ENCODE measurements at regions not wholly inside any gene's neighbourhood (a gene's known extent, or its start where the extent isn't known, plus 50 kb on each side); places are given as distances from the start of the nearest gene placed in this dataset.

DNA sequence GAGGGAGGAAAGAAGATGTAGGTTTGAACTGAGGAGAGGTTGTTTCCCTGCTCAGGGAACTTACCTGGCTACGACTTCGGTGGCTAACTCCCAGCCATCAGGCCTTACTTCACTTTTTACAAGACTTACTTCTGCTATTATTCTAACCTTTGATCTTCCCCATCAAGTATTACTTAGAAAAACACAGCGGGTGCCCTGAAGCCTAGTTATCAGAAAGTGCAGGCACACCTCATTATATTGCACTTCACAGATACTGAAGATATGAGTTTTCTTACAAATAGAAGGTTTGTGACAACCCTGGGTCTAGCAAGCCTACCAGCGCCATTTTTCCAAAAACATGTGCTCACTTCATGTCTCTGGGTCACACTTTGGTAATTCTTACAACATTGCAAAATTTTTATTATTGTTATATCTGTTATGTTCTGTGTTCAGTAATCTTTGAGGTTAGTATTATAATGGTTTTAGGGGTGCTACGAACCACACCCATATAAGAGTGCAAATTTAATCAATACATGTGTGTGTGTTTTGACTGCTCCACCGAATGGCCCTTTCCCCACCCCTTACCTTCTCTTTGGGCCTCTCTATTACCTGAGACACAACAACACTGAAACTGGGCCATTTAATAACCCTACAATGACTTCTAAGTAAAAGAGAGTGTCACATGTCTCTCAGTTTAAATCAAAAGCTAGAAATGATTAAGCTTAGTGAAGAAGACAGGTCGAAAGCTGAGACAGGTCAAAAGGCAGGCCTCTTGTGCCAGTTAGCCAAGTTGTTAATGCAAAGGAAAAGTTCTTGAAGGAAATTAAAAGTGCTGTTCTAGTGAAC is 2102.7 kb upstream of the WWC1 start:
- H3K27ac ChIP-seq (ENCODE audit: low read depth, low read length), result no peak overlapping the region
- H3K4me1 ChIP-seq (ENCODE audit: insufficient read depth, low read length), result no peaks in the 10 kb centered on the region
- H3K27me3 ChIP-seq (ENCODE audit: insufficient read depth, low read length), result no peaks in the 10 kb centered on the region
- no peak overlapping the region for H3K4me3 ChIP-seq (ENCODE audit: insufficient read depth, low read length)
- H4K20me1 ChIP-seq (ENCODE audit: insufficient read depth, low read length), result no peaks in the 10 kb centered on the region
- DNase-seq (ENCODE audit: insufficient read length, low spot score, missing footprints), result no peak
- H3K79me2 ChIP-seq (ENCODE audit: insufficient read depth, low read length), result no peaks in the 10 kb centered on the region
- H3K36me3 ChIP-seq (ENCODE audit: insufficient read depth, low read length), result no peaks in the 10 kb centered on the region
- TF ChIP-seq, protein P1, sequence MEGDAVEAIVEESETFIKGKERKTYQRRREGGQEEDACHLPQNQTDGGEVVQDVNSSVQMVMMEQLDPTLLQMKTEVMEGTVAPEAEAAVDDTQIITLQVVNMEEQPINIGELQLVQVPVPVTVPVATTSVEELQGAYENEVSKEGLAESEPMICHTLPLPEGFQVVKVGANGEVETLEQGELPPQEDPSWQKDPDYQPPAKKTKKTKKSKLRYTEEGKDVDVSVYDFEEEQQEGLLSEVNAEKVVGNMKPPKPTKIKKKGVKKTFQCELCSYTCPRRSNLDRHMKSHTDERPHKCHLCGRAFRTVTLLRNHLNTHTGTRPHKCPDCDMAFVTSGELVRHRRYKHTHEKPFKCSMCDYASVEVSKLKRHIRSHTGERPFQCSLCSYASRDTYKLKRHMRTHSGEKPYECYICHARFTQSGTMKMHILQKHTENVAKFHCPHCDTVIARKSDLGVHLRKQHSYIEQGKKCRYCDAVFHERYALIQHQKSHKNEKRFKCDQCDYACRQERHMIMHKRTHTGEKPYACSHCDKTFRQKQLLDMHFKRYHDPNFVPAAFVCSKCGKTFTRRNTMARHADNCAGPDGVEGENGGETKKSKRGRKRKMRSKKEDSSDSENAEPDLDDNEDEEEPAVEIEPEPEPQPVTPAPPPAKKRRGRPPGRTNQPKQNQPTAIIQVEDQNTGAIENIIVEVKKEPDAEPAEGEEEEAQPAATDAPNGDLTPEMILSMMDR (IDR thresholded peaks at IDR 0.05; ENCODE audit: extremely low read depth, low read depth, low read length), result no peak
- no peaks in the 10 kb centered on the region for H3K9me3 ChIP-seq (ENCODE audit: low read depth, low read length)
- H3K4me2 ChIP-seq (ENCODE audit: insufficient read depth, low read length), result no peak overlapping the region
- no peak overlapping the region for H2AFZ ChIP-seq (ENCODE audit: low read length)

DNA sequence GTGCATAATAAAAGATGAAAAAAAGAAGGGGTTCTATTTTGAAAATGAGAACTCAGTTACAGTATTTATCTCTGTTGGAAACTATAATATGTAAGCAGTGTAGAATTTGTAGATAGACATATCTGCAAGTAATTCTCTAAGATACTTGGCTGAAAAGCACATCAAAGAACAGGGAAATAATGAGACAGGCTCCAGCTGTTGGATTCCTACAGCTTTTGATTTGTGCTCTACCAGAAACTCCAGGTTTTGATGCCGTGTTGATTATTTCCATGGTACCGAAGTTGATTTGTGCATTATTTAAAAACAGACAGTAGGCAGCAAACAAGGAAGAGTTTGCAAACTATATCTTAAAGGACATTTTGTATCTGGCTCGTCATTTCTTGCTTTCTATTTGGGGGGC is 2098.7 kb upstream of the WWC1 start:
- Histone ChIP-seq H3K4me3 (ENCODE audit: insufficient read depth, low read length) (no peak overlapping the region), H3K27me3 (ENCODE audit: insufficient read depth, low read length) (no peaks in the 10 kb centered on the region), H3K27ac (ENCODE audit: low read depth, low read length) (no peak overlapping the region), H2AFZ (ENCODE audit: low read length) (no peak overlapping the region), H3K4me2 (ENCODE audit: insufficient read depth, low read length) (no peak overlapping the region), H3K9me3 (ENCODE audit: low read depth, low read length) (no peaks in the 10 kb centered on the region), H3K36me3 (ENCODE audit: insufficient read depth, low read length) (no peaks in the 10 kb centered on the region), H4K20me1 (ENCODE audit: insufficient read depth, low read length) (no peaks in the 10 kb centered on the region), H3K4me1 (ENCODE audit: insufficient read depth, low read length) (no peaks in the 10 kb centered on the region), H3K79me2 (ENCODE audit: insufficient read depth, low read length) (no peaks in the 10 kb centered on the region)
- no peak for DNase-seq (ENCODE audit: insufficient read length, low spot score, missing footprints)
- TF ChIP-seq, protein P1 (IDR thresholded peaks at IDR 0.05; ENCODE audit: extremely low read depth, low read depth, low read length), result no peak

DNA sequence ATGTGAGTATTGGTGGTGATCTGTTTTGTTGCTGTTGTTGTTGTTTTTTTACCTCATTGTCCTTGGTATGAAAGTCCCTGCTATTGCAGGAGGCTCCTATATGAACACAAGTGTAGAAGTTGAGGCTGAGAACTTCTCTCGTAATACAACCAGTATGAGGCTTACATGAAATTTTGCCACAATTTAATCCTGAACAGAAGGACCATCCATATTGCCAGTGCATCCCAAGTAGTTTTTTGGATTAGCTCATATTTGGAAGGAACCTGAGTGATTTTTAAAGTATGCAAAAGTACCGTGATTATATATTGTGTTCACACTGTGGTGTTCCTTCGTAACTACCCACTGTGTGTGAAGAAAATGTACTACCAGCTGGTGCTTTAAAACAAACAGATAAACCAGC is 2095.5 kb upstream of the WWC1 start:
- H3K27me3 ChIP-seq (ENCODE audit: insufficient read depth, low read length), result no peaks in the 10 kb centered on the region
- no peaks in the 10 kb centered on the region for H3K4me1 ChIP-seq (ENCODE audit: insufficient read depth, low read length)
- no peak overlapping the region for H3K4me2 ChIP-seq (ENCODE audit: insufficient read depth, low read length)
- H3K79me2 ChIP-seq (ENCODE audit: insufficient read depth, low read length), result no peaks in the 10 kb centered on the region
- H2AFZ ChIP-seq (ENCODE audit: low read length), result no peak overlapping the region
- H4K20me1 ChIP-seq (ENCODE audit: insufficient read depth, low read length), result no peaks in the 10 kb centered on the region
- no peak overlapping the region for H3K27ac ChIP-seq (ENCODE audit: low read depth, low read length)
- TF ChIP-seq, protein P1 (IDR thresholded peaks at IDR 0.05; ENCODE audit: extremely low read depth, low read depth, low read length), result no peak
- H3K4me3 ChIP-seq (ENCODE audit: insufficient read depth, low read length), result no peak overlapping the region
- H3K36me3 ChIP-seq (ENCODE audit: insufficient read depth, low read length), result no peaks in the 10 kb centered on the region
- H3K9me3 ChIP-seq (ENCODE audit: low read depth, low read length), result no peaks in the 10 kb centered on the region
- no peak for DNase-seq (ENCODE audit: insufficient read length, low spot score, missing footprints)

DNA sequence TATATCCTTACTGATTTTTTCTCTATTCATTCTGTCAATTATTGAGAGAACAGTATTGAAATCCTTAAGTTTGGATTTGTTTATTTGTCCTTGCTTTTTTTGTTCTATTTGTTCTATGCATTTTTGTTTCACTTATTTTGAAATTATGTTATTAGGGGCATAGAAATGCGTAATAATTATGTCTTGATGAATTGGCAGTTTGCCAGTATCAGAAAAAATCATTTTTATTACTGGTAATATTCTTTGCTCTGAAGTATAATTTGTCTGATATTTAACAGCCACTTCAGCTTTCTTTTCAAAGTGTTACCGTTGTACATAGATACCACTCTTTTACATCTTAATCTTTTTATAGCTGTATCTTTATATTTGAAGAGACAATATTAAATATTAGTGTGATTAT is 2090.9 kb upstream of the WWC1 start:
- no peak overlapping the region for H2AFZ ChIP-seq (ENCODE audit: low read length)
- H3K27me3 ChIP-seq (ENCODE audit: insufficient read depth, low read length), result no peaks in the 10 kb centered on the region
- no peaks in the 10 kb centered on the region for H4K20me1 ChIP-seq (ENCODE audit: insufficient read depth, low read length)
- no peaks in the 10 kb centered on the region for H3K79me2 ChIP-seq (ENCODE audit: insufficient read depth, low read length)
- TF ChIP-seq, protein P1 (IDR thresholded peaks at IDR 0.05; ENCODE audit: extremely low read depth, low read depth, low read length), result no peak
- no peak for DNase-seq (ENCODE audit: insufficient read length, low spot score, missing footprints)
- no peaks in the 10 kb centered on the region for H3K36me3 ChIP-seq (ENCODE audit: insufficient read depth, low read length)
- no peaks in the 10 kb centered on the region for H3K4me1 ChIP-seq (ENCODE audit: insufficient read depth, low read length)
- H3K4me2 ChIP-seq (ENCODE audit: insufficient read depth, low read length), result no peak overlapping the region
- no peak overlapping the region for H3K27ac ChIP-seq (ENCODE audit: low read depth, low read length)
- H3K4me3 ChIP-seq (ENCODE audit: insufficient read depth, low read length), result no peak overlapping the region
- H3K9me3 ChIP-seq (ENCODE audit: low read depth, low read length), result peaks cover 3% of the 10 kb centered on the region
